PC-9 (cell line): ENCODE measurements at regions not wholly inside any gene's neighbourhood (a gene's known extent, or its start where the extent isn't known, plus 50 kb on each side); places are given as distances from the start of the nearest gene placed in this dataset.

Source experiments
- BruUV-seq: library from RNA; stranded (reverse); fragments of 400-500 nt; replicated peaks from 2 replicates; lab custom pipeline; 2021; lab: Mats Ljungman, UMichigan
- CTCF ChIA-PET: fragments of 300-600 bp; sonication (Branson Sonifier 250); formaldehyde crosslinking; loops from one replicate; lab custom pipeline; 2022; ENCODE audit warnings: antibody characterized with exemption; lab: Charles Lee
- POLR2A ChIA-PET: fragments of 300-600 bp; sonication (Branson Sonifier 250); formaldehyde crosslinking; loops from one replicate; lab custom pipeline; 2022; ENCODE audit warnings: antibody characterized with exemption; ENCODE audit not compliant: unreplicated experiment; lab: Charles Lee
- DNase-seq, 2 experiments: peaks; one replicate each; pipeline versions ENCODE4 v3.0.0 to v3.0.0-alpha.2; 2015 to 2022; ENCODE audit warnings: mixed read lengths in 1 of 2
- H2AFZ ChIP-seq: fragments of 200-600 bp; sonication (generic); 2 replicates; pipeline ENCODE4 v1.8.1; 2017; ENCODE audit warnings: antibody characterized with exemption
- H3F3A ChIP-seq: fragments of 200-600 bp; sonication (generic); 2 replicates; pipeline ENCODE4 v1.8.1; 2017; ENCODE audit warnings: antibody characterized with exemption, mild to moderate bottlenecking, low read depth; ENCODE audit not compliant: insufficient read depth
- H3K27ac ChIP-seq: fragments of 200-600 bp; sonication (generic); 2 replicates; pipeline ENCODE4 v1.6.1; 2016; ENCODE audit warnings: mixed run types
- H3K27me3 ChIP-seq: fragments of 200-600 bp; sonication (generic); 2 replicates; pipeline ENCODE4 v1.6.1; 2016; ENCODE audit warnings: low read depth, mixed run types; ENCODE audit not compliant: insufficient read depth
- H3K36me3 ChIP-seq: fragments of 200-600 bp; sonication (generic); 2 replicates; pipeline ENCODE4 v1.6.1; 2016; ENCODE audit warnings: low read depth, mixed run types
- H3K4me1 ChIP-seq: fragments of 200-600 bp; sonication (generic); replicated peaks from 2 replicates; pipeline ENCODE4 v1.6.1; 2016; ENCODE audit warnings: mixed run types; ENCODE audit not compliant: insufficient read depth
- H3K4me2 ChIP-seq: fragments of 200-600 bp; sonication (generic); 2 replicates; pipeline ENCODE4 v1.6.1; 2017; ENCODE audit warnings: mixed run types
- H3K4me3 ChIP-seq: fragments of 200-600 bp; sonication (generic); 2 replicates; pipeline ENCODE4 v1.6.1; 2016; ENCODE audit warnings: mixed run types
- H3K79me2 ChIP-seq: fragments of 200-600 bp; sonication (generic); 2 replicates; pipeline ENCODE4 v1.6.1; 2017; ENCODE audit warnings: low read depth, mixed run types
- H3K9me2 ChIP-seq: fragments of 200-600 bp; sonication (generic); 2 replicates; pipeline ENCODE4 v1.8.1; 2017; ENCODE audit warnings: mild to moderate bottlenecking; ENCODE audit not compliant: insufficient read depth
- H3K9me3 ChIP-seq: fragments of 200-600 bp; sonication (generic); 2 replicates; pipeline ENCODE4 v1.8.1; 2016; ENCODE audit warnings: low read depth; ENCODE audit not compliant: insufficient read depth
- H4K20me1 ChIP-seq: fragments of 200-600 bp; sonication (generic); 2 replicates; pipeline ENCODE4 v1.8.1; 2017; ENCODE audit not compliant: insufficient read depth
- EZH2 ChIP-seq: fragments of 200-600 bp; sonication (generic); IDR thresholded peaks from 2 replicates; pipeline ENCODE4 v1.8.0; 2017; ENCODE audit warnings: antibody characterized with exemption, low read depth
- intact Hi-C: fragments of 100-400 bp; cut with micrococcal nuclease; formaldehyde crosslinking; loops from one replicate; pipeline ENCODE4 v1.10.0; 2022; ENCODE audit not compliant: unreplicated experiment
- TF ChIP-seq, protein P1 (sequence below): fragments of 200-600 bp; sonication (generic); conservative IDR thresholded peaks from 2 replicates; pipeline ENCODE4 v1.6.1; 2017; ENCODE audit warnings: mixed run types, antibody characterized with exemption, mild to moderate bottlenecking, moderate library complexity

DNA sequence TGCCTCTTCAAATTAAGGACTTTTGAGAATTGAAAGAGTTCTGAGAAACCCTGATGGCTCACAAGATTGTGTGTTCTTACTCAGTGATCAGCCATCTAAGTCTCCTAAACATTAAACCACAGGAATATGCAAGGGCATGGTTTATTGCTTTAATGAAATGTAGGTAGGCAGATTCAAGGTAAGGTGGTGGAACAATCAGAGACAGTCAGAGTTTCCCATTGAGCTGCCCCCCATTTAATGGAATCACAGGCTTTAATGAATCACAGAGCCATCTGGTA lies 107.8 kb upstream of the LRATD1 start:
- no TSS peak for BruUV-seq
- no peaks in the 10 kb centered on the region for H3F3A ChIP-seq
- no peaks in the 10 kb centered on the region for H3K9me2 ChIP-seq
- H3K4me2 ChIP-seq: peak overlapping the region; percentile 13; the same call in 1 of the 2 replicates
- H2AFZ ChIP-seq: no peak overlapping the region
- peaks cover 4% of the 10 kb centered on the region; the same call in 1 of the 2 replicates for H3K4me1 ChIP-seq
- H3K36me3 ChIP-seq: no peaks in the 10 kb centered on the region
- H3K4me3 ChIP-seq: no peak overlapping the region
- intact Hi-C loops: loop anchor here (2.0 to 10.0 kb wide), 3 partner anchors 60 to 237 kb away; no protein-coding TSS in a partner anchor
- H4K20me1 ChIP-seq: no peaks in the 10 kb centered on the region
- CTCF ChIA-PET: interaction anchor here (0.7 to 1.0 kb wide), 2 partner anchors 11 to 96 kb away, joined by 3 to 4 read pairs; no protein-coding TSS in a partner anchor
- H3K27ac ChIP-seq: peak overlapping the region; percentile 61; the same call in 1 of the 2 replicates
- H3K9me3 ChIP-seq: no peaks in the 10 kb centered on the region
- POLR2A ChIA-PET: interaction anchor here (0.7 kb wide), 1 partner anchor 102 kb away, joined by 3 read pairs; no protein-coding TSS in a partner anchor
- no peak for DNase-seq
- H3K27me3 ChIP-seq: no peaks in the 10 kb centered on the region
- H3K79me2 ChIP-seq: no peaks in the 10 kb centered on the region
- TF ChIP-seq, protein P1, sequence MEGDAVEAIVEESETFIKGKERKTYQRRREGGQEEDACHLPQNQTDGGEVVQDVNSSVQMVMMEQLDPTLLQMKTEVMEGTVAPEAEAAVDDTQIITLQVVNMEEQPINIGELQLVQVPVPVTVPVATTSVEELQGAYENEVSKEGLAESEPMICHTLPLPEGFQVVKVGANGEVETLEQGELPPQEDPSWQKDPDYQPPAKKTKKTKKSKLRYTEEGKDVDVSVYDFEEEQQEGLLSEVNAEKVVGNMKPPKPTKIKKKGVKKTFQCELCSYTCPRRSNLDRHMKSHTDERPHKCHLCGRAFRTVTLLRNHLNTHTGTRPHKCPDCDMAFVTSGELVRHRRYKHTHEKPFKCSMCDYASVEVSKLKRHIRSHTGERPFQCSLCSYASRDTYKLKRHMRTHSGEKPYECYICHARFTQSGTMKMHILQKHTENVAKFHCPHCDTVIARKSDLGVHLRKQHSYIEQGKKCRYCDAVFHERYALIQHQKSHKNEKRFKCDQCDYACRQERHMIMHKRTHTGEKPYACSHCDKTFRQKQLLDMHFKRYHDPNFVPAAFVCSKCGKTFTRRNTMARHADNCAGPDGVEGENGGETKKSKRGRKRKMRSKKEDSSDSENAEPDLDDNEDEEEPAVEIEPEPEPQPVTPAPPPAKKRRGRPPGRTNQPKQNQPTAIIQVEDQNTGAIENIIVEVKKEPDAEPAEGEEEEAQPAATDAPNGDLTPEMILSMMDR: no peak
- no peak for TF ChIP-seq EZH2

DNA sequence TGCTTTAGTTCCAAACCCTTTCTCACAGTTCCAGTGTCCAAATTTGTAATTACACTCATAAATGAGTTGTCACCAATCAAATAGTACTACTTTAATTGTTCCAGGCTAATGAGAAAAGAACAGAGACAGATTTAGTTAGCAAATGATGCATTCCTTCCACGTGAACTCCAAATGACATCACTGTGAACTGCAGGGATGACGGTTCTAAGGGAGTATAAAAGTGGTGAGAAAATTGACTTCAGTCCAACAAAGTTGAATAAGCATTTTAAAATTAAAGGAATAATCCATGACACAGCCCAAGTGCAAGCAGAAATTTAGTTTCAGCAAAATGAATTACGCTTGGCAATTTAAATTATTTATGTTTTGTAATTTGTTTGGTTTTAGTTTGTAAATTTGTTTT lies 102.0 kb upstream of the LRATD1 start:
- intact Hi-C loops: no loop called here
- POLR2A ChIA-PET: no interaction called here
- no TSS peak for BruUV-seq

DNA sequence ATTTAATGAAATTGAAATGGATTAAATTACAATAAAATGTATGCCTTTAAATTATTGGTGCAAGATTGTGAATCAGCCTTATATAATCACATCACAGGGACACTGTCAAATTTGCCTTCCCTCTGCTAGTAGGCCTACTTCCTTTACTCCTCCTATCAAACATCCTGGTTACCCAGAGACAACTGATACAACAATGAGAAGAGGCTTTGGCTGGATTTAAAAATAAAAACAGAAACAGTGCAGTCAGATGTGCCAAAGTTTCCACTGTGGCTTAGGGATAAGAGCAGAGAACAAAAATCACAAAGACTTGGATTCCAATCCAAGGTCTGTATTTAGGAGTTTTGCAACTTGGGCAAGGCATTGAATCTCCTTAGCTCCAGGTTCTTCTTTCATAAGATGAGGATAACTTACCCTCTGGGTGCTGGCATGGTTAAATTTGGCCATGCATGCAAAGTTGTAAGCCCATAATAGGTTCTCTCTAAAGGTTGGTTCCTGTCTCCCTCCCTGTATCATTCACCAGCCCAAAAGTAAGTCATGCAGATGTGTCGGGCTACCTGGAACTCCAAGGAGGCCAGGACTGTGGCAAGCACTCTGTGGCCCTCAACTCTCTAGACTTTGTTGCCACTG lies 99.3 kb upstream of the LRATD1 start:
- no peaks in the 10 kb centered on the region for H3K27me3 ChIP-seq
- H3K4me1 ChIP-seq: peaks cover 21% of the 10 kb centered on the region
- H3F3A ChIP-seq: no peaks in the 10 kb centered on the region
- POLR2A ChIA-PET: no interaction called here
- CTCF ChIA-PET: no interaction called here
- no peaks in the 10 kb centered on the region for H3K79me2 ChIP-seq
- H3K9me3 ChIP-seq: no peaks in the 10 kb centered on the region
- no peaks in the 10 kb centered on the region for H3K9me2 ChIP-seq
- TF ChIP-seq, protein P1: no peak
- no peak for TF ChIP-seq EZH2
- intact Hi-C loops: no loop called here
- H3K4me3 ChIP-seq: no peak overlapping the region
- BruUV-seq: no TSS peak
- no peak overlapping the region for H3K4me2 ChIP-seq
- no peak overlapping the region for H2AFZ ChIP-seq
- H3K27ac ChIP-seq: no peak overlapping the region
- DNase-seq: no peak
- no peaks in the 10 kb centered on the region for H3K36me3 ChIP-seq
- H4K20me1 ChIP-seq: no peaks in the 10 kb centered on the region

More for the DNA sequence above, 102.0 kb upstream of the LRATD1 start:
- Histone ChIP-seq H3K9me2 (no peaks in the 10 kb centered on the region), H3K4me3 (no peak overlapping the region), H4K20me1 (no peaks in the 10 kb centered on the region), H3K4me2 (no peak overlapping the region), H3F3A (no peaks in the 10 kb centered on the region), H2AFZ (no peak overlapping the region), H3K79me2 (no peaks in the 10 kb centered on the region), H3K27me3 (no peaks in the 10 kb centered on the region), H3K27ac (no peak overlapping the region), H3K36me3 (no peaks in the 10 kb centered on the region), H3K4me1 (peaks cover 11% of the 10 kb centered on the region), H3K9me3 (no peaks in the 10 kb centered on the region)
- DNase-seq: no peak
- TF ChIP-seq, protein P1: no peak
- no peak for TF ChIP-seq EZH2
- CTCF ChIA-PET: no interaction called here
